ENCODE measurements at regions not wholly inside any gene's neighbourhood (a gene's known extent, or its start where the extent isn't known, plus 50 kb on each side); places are given as distances from the start of the nearest gene placed in this dataset.

GRCh38 chr3:124084022-124084881 lies 92.3 kb upstream of the ROPN1 start:
- WGBS (ENCODE audit: insufficient coverage, low coverage, low lambda C conversion rate, missing lambda C conversion rate): 73% methylated on average over 2 of the region's 7 CpGs
- no peaks in the 10 kb centered on the region for H3K36me3 ChIP-seq
- DNase-seq (no peak), ATAC-seq (no peak)
- no peaks in the 10 kb centered on the region for H3K4me1 ChIP-seq
- H3K9me3 ChIP-seq: no peaks in the 10 kb centered on the region
- no peaks in the 10 kb centered on the region for H3K27me3 ChIP-seq
- TF ChIP-seq CTCF (IDR thresholded peaks at IDR 0.05): no peak
- TF ChIP-seq POLR2A (IDR thresholded peaks at IDR 0.05): no peak
- H3K4me3 ChIP-seq: no peak overlapping the region
- H3K27ac ChIP-seq: no peak overlapping the region
- intact Hi-C loops (cut with DNase I): no loop called here

GRCh38 chr3:124088801-124089200 lies 96.9 kb upstream of the ROPN1 start:
- no peaks in the 10 kb centered on the region for H3K9me3 ChIP-seq
- TF ChIP-seq POLR2A (IDR thresholded peaks at IDR 0.05) (no peak), CTCF (IDR thresholded peaks at IDR 0.05) (no peak)
- intact Hi-C loops (cut with DNase I): no loop called here
- H3K27me3 ChIP-seq: no peaks in the 10 kb centered on the region
- no peak for ATAC-seq
- DNase-seq: no peak
- no peak overlapping the region for H3K4me3 ChIP-seq
- H3K4me1 ChIP-seq: no peaks in the 10 kb centered on the region
- H3K27ac ChIP-seq: no peak overlapping the region
- H3K36me3 ChIP-seq: no peaks in the 10 kb centered on the region
- WGBS (ENCODE audit: insufficient coverage, low coverage, low lambda C conversion rate, missing lambda C conversion rate): 64% methylated on average over 2 of the region's 2 CpGs

GRCh38 chr3:124089214-124089613 lies 97.3 kb upstream of the ROPN1 start:
- no peak overlapping the region for H3K4me3 ChIP-seq
- no peak for DNase-seq
- no peaks in the 10 kb centered on the region for H3K4me1 ChIP-seq
- ATAC-seq: no peak
- H3K27me3 ChIP-seq: no peaks in the 10 kb centered on the region
- no peak overlapping the region for H3K27ac ChIP-seq
- no peaks in the 10 kb centered on the region for H3K9me3 ChIP-seq
- WGBS (ENCODE audit: insufficient coverage, low coverage, low lambda C conversion rate, missing lambda C conversion rate): 64% methylated on average over 2 of the region's 2 CpGs
- intact Hi-C loops (cut with DNase I): no loop called here
- H3K36me3 ChIP-seq: no peaks in the 10 kb centered on the region
- no peak for TF ChIP-seq POLR2A (IDR thresholded peaks at IDR 0.05)
- no peak for TF ChIP-seq CTCF (IDR thresholded peaks at IDR 0.05)

- Histone ChIP-seq H3K4me1 (no peaks in the 10 kb centered on the region), H3K27ac (no peak overlapping the region), H3K27me3 (no peaks in the 10 kb centered on the region), H3K36me3 (no peaks in the 10 kb centered on the region), H3K9me3 (no peaks in the 10 kb centered on the region), H3K4me3 (no peak overlapping the region)
- no peak for TF ChIP-seq POLR2A (IDR thresholded peaks at IDR 0.05)
- no peak for TF ChIP-seq CTCF (IDR thresholded peaks at IDR 0.05)
- no CpG with 5 or more reads among the region's 1 CpG for WGBS (ENCODE audit: insufficient coverage, low coverage, low lambda C conversion rate, missing lambda C conversion rate)
- DNase-seq: no peak
- no peak for ATAC-seq
- intact Hi-C loops (cut with DNase I): loop anchor here in 1 of 2 donors (10.0 kb wide), 1 partner anchor 363 kb away; no protein-coding TSS in a partner anchor
Observed at GRCh38 chr3:124091716-124092115, 99.8 kb upstream of the ROPN1 start.

Data from right lobe of liver (tissue), 6 donors.